HCT116 (cell line): ENCODE measurements at regions not wholly inside any gene's neighbourhood (a gene's known extent, or its start where the extent isn't known, plus 50 kb on each side); places are given as distances from the start of the nearest gene placed in this dataset.

ENCODE experiments used
- ATAC-seq: fragments of 200-7000 bp; cut with Tn5 transposase; 2 replicates; pipeline ENCODE4 v1.9.1; 2020; ENCODE audit warnings: mild to moderate bottlenecking, moderate library complexity
- BruUV-seq: library from RNA; stranded (reverse); fragments of 400-500 nt; replicated peaks from 2 replicates; lab custom pipeline; 2021; lab: Mats Ljungman, UMichigan
- CTCF ChIA-PET: fragments of 300-600 bp; sonication (Branson Sonifier 250); formaldehyde crosslinking; loops from one replicate; lab custom pipeline; 2021; ENCODE audit warnings: antibody characterized with exemption; lab: Charles Lee
- POLR2A ChIA-PET: fragments of 300-600, 350-600 bp; sonication (Branson Sonifier 250); formaldehyde crosslinking; loops from one replicate; lab custom pipeline; 2021; ENCODE audit warnings: antibody characterized with exemption; lab: Charles Lee
- RAD21 ChIA-PET, 2 experiments: fragments of 300-600 bp; sonication (Branson Sonifier 250); formaldehyde crosslinking; loops; one replicate each; lab custom pipeline; 2023; ENCODE audit warnings: low total read pairs in 2 of 2; ENCODE audit not compliant: uncharacterized antibody in 2 of 2, unreplicated experiment in 2 of 2, low non-redundant PET in 1 of 2; lab: Charles Lee
- DNase-seq: peaks from one replicate; pipeline ENCODE4 v3.0.0-alpha.2; 2010; ENCODE audit warnings: low read depth, low spot score
- H2AFZ ChIP-seq: fragments of 200-600 bp; shearing (Covaris generic), sonication (generic); 2 replicates; pipeline ENCODE4 v1.6.1; 2017; ENCODE audit warnings: low read depth, mixed run types, mixed read lengths, antibody characterized with exemption, low read length; ENCODE audit not compliant: poor library complexity, severe bottlenecking
- H3K27ac ChIP-seq: 2 replicates; pipeline ENCODE4 v1.5.1; 2012; ENCODE audit warnings: low read depth, low read length
- H3K27me3 ChIP-seq: fragments of 200-600 bp; sonication (generic); 2 replicates; pipeline ENCODE4 v1.6.1; 2016; ENCODE audit warnings: mixed run types, low read length, mixed read lengths; ENCODE audit not compliant: insufficient read depth
- H3K36me3 ChIP-seq, 2 experiments: fragments of 200-500 bp in 1 of 2; fragments of 200-600 bp in 1 of 2; sonication (Bioruptor generic) in 1 of 2; sonication (generic) in 1 of 2; 2 replicates each; pipeline versions ENCODE4 v1.5.1 to v1.6.1; 2014 to 2016; ENCODE audit warnings: low read length in 2 of 2, inconsistent platforms in 1 of 2, mixed read lengths in 1 of 2, mixed run types in 1 of 2; ENCODE audit not compliant: insufficient read depth in 2 of 2, control insufficient read depth in 1 of 2
- H3K4me1 ChIP-seq, 2 experiments: fragments of 200-600 bp in 1 of 2; sonication (generic) in 1 of 2; 2 replicates each; pipeline versions ENCODE4 v1.5.1 to v1.6.1; 2012 to 2017; ENCODE audit warnings: low read length in 2 of 2, inconsistent platforms in 1 of 2, mild to moderate bottlenecking in 1 of 2, mixed read lengths in 1 of 2, mixed run types in 1 of 2, moderate library complexity in 1 of 2; ENCODE audit not compliant: insufficient read depth in 2 of 2, control insufficient read depth in 1 of 2
- H3K4me2 ChIP-seq: fragments of 200-600 bp; sonication (generic); 2 replicates; pipeline ENCODE4 v1.6.1; 2017; ENCODE audit warnings: mixed run types, low read length, mixed read lengths
- H3K4me3 ChIP-seq, 2 experiments: fragments of 200-600 bp in 1 of 2; sonication (generic) in 1 of 2; replicated peaks in 1 of 2; 2 replicates each; pipeline ENCODE4 v1.5.1; 2011 to 2016; ENCODE audit warnings: low read length in 2 of 2, control low read depth in 1 of 2, low read depth in 1 of 2, mild to moderate bottlenecking in 1 of 2, mixed read lengths in 1 of 2, mixed run types in 1 of 2
- H3K79me2 ChIP-seq: fragments of 200-600 bp; sonication (generic); 2 replicates; pipeline ENCODE4 v1.6.1; 2017; ENCODE audit warnings: mild to moderate bottlenecking, mixed run types, low read length, moderate library complexity, mixed read lengths; ENCODE audit not compliant: insufficient read depth
- H3K9ac ChIP-seq: fragments of 200-600 bp; sonication (generic); 2 replicates; pipeline ENCODE4 v1.6.1; 2016; ENCODE audit warnings: low read length, mixed read lengths
- H3K9me2 ChIP-seq: fragments of 200-600 bp; sonication (generic), shearing (Covaris generic); 2 replicates; pipeline ENCODE4 v1.6.1; 2017; ENCODE audit warnings: mixed run types, mild to moderate bottlenecking, moderate library complexity; ENCODE audit not compliant: insufficient read depth
- H3K9me3 ChIP-seq, 2 experiments: fragments of 200-500 bp in 1 of 2; fragments of 200-600 bp in 1 of 2; sonication (Bioruptor generic) in 1 of 2; sonication (generic) in 1 of 2; 2 replicates each; pipeline ENCODE4 v1.6.1; 2014 to 2017; ENCODE audit warnings: low read length in 2 of 2, mixed read lengths in 2 of 2, inconsistent platforms in 1 of 2, low read depth in 1 of 2, mild to moderate bottlenecking in 1 of 2, mixed run types in 1 of 2, moderate library complexity in 1 of 2; ENCODE audit not compliant: control insufficient read depth in 1 of 2, insufficient read depth in 1 of 2
- H4K20me1 ChIP-seq: fragments of 200-600 bp; sonication (generic), shearing (Covaris generic); 2 replicates; pipeline ENCODE4 v1.6.1; 2017; ENCODE audit warnings: mixed run types, mild to moderate bottlenecking, moderate library complexity; ENCODE audit not compliant: insufficient read depth
- CBX3 ChIP-seq: IDR thresholded peaks from 2 replicates; pipeline ENCODE4 v1.6.1; 2012; ENCODE audit warnings: low read depth
- CEBPB ChIP-seq: IDR thresholded peaks from 2 replicates; pipeline ENCODE4 v1.6.1; 2012; ENCODE audit warnings: low read depth
- CTCF ChIP-seq, 3 experiments: fragments of 200-600 bp in 1 of 3; sonication (generic) in 1 of 3; IDR thresholded peaks in 2 of 3; conservative IDR thresholded peaks in 1 of 3; 2 replicates each; pipeline ENCODE4 v1.5.1; 2012 to 2017; ENCODE audit warnings: low read depth in 2 of 3, low read length in 2 of 3, antibody characterized with exemption in 1 of 3, borderline replicate concordance in 1 of 3, control low read depth in 1 of 3, mild to moderate bottlenecking in 1 of 3, mixed read lengths in 1 of 3, mixed run types in 1 of 3, moderate library complexity in 1 of 3; ENCODE audit not compliant: insufficient read depth in 1 of 3
- EGR1 ChIP-seq: IDR thresholded peaks from 2 replicates; pipeline ENCODE4 v1.6.1; 2012; ENCODE audit warnings: low read depth
- ELF1 ChIP-seq: IDR thresholded peaks from 2 replicates; pipeline ENCODE4 v1.6.1; 2012; ENCODE audit warnings: low read depth, borderline replicate concordance
- EZH2phosphoT487 ChIP-seq: fragments of 200-600 bp; IDR thresholded peaks from 2 replicates; pipeline ENCODE4 v1.6.1; 2018; ENCODE audit warnings: antibody characterized with exemption, borderline replicate concordance
- FOSL1 ChIP-seq: IDR thresholded peaks from 2 replicates; pipeline ENCODE4 v1.6.1; 2012; ENCODE audit warnings: low read depth
- JUND ChIP-seq: IDR thresholded peaks from 2 replicates; pipeline ENCODE4 v1.6.1; 2012
- POLR2A ChIP-seq: IDR thresholded peaks from 2 replicates; pipeline ENCODE4 v1.7.0; 2011; ENCODE audit warnings: borderline replicate concordance; ENCODE audit not compliant: insufficient read depth, insufficient read length; ENCODE audit errors: extremely low read depth
- POLR2AphosphoS5 ChIP-seq: IDR thresholded peaks from 2 replicates; pipeline ENCODE4 v1.6.1; 2011; ENCODE audit warnings: mild to moderate bottlenecking, low read depth, low read length, moderate library complexity
- RAD21 ChIP-seq: IDR thresholded peaks from 2 replicates; pipeline ENCODE4 v1.6.1; 2012; ENCODE audit warnings: low read depth, mild to moderate bottlenecking
- REST ChIP-seq: IDR thresholded peaks from 2 replicates; pipeline ENCODE4 v1.6.1; 2012; ENCODE audit warnings: low read depth
- SIN3A ChIP-seq: IDR thresholded peaks from 2 replicates; pipeline ENCODE4 v1.6.1; 2012; ENCODE audit warnings: low read depth
- SP1 ChIP-seq: IDR thresholded peaks from 2 replicates; pipeline ENCODE4 v1.6.1; 2012; ENCODE audit warnings: low read depth
- SRF ChIP-seq: IDR thresholded peaks from 2 replicates; pipeline ENCODE4 v1.6.1; 2012; ENCODE audit warnings: low read depth
- YY1 ChIP-seq: IDR thresholded peaks from 2 replicates; pipeline ENCODE4 v1.6.1; 2011; ENCODE audit warnings: low read length, low read depth, moderate library complexity, mild to moderate bottlenecking; ENCODE audit not compliant: insufficient replicate concordance; ENCODE audit errors: extremely low read depth
- ZFX ChIP-seq: fragments of 450-650 bp; IDR thresholded peaks from 2 replicates; pipeline ENCODE4 v1.6.1; 2017
- intact Hi-C: fragments of 100-400 bp; cut with micrococcal nuclease; formaldehyde crosslinking; loops from 2 replicates; pipeline ENCODE4 v1.10.0; 2022
- TF ChIP-seq, protein P1 (sequence below): IDR thresholded peaks from 2 replicates; pipeline ENCODE4 v1.6.1; 2012
- TF ChIP-seq, protein P2 (sequence below): IDR thresholded peaks from 2 replicates; pipeline ENCODE4 v1.6.1; 2012

- H3K4me3 ChIP-seq: no peak overlapping the region
- H3K9me2 ChIP-seq: no peaks in the 10 kb centered on the region
- CTCF ChIA-PET: no interaction called here
- no peaks in the 10 kb centered on the region for H3K79me2 ChIP-seq
- peaks cover 3% of the 10 kb centered on the region; the same call in 1 of the 2 replicates for H3K27me3 ChIP-seq
- H3K27ac ChIP-seq: no peak overlapping the region
- no peak for TF ChIP-seq SP1
- TF ChIP-seq EZH2phosphoT487: no peak
- no peak for TF ChIP-seq CEBPB
- TF ChIP-seq, protein P1, sequence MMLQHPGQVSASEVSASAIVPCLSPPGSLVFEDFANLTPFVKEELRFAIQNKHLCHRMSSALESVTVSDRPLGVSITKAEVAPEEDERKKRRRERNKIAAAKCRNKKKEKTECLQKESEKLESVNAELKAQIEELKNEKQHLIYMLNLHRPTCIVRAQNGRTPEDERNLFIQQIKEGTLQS: no peak
- no peak for TF ChIP-seq REST
- no peak for TF ChIP-seq ELF1
- no peak for TF ChIP-seq CBX3
- TF ChIP-seq EGR1: no peak
- TF ChIP-seq JUND: no peak
- TF ChIP-seq FOSL1: no peak
- no peak for TF ChIP-seq CTCF (IDR thresholded peaks at IDR 0.05 in 2 of 3, conservative IDR thresholded peaks at IDR 0.05 in 1 of 3; ENCODE audit: borderline replicate concordance in 1 of 3, insufficient read depth in 1 of 3, low read depth in 2 of 3, low read length in 2 of 3)
- no peak for TF ChIP-seq RAD21
- TF ChIP-seq, protein P2, sequence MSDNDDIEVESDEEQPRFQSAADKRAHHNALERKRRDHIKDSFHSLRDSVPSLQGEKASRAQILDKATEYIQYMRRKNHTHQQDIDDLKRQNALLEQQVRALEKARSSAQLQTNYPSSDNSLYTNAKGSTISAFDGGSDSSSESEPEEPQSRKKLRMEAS: no peak
- TF ChIP-seq POLR2A: no peak
- no peak for TF ChIP-seq POLR2AphosphoS5
- TF ChIP-seq SRF: no peak
- TF ChIP-seq SIN3A: no peak
- no peak for TF ChIP-seq YY1
- no peak for TF ChIP-seq ZFX
- RAD21 ChIA-PET: no interaction called here
- POLR2A ChIA-PET: no interaction called here
- ATAC-seq (no peak), DNase-seq (no peak)
- no peaks in the 10 kb centered on the region for H3K4me1 ChIP-seq
- H3K4me2 ChIP-seq: no peak overlapping the region
- H3K9me3 ChIP-seq: no peaks in the 10 kb centered on the region
- intact Hi-C loops: loop anchor here (10.0 kb wide), 1 partner anchor 214 kb away; no protein-coding TSS in a partner anchor
- no peak overlapping the region for H3K9ac ChIP-seq
- no TSS peak for BruUV-seq
- H4K20me1 ChIP-seq: no peaks in the 10 kb centered on the region
- H2AFZ ChIP-seq: no peak overlapping the region
- no peaks in the 10 kb centered on the region for H3K36me3 ChIP-seq
Measured at GRCh38 chr3:69669070-69669469, 70.2 kb upstream of the MITF start.
